GM12892 (cell line): ENCODE measurements at regions not wholly inside any gene's neighbourhood (a gene's known extent, or its start where the extent isn't known, plus 50 kb on each side); places are given as distances from the start of the nearest gene placed in this dataset.

Source experiments
- DNase-seq: peaks from one replicate; pipeline ENCODE4 v3.0.0; 2011; ENCODE audit not compliant: insufficient read length
- FAIRE-seq: peaks from 2 replicates; lab custom pipeline; 2011; peaks lifted over from hg19 to GRCh38; lab: Jason Lieb, UNC
- POLR2A ChIP-seq: IDR thresholded peaks from 2 replicates; pipeline ENCODE4 v1.6.1; 2011; ENCODE audit warnings: low read depth, low read length, control low read depth
- POLR2AphosphoS5 ChIP-seq: IDR thresholded peaks from 2 replicates; pipeline ENCODE4 v1.6.1; 2011; ENCODE audit warnings: low read depth, low read length, control low read depth
- TAF1 ChIP-seq: IDR thresholded peaks from 2 replicates; pipeline ENCODE4 v1.6.1; 2011; ENCODE audit warnings: low read depth, mild to moderate bottlenecking, control low read depth, low read length, borderline replicate concordance

GRCh38 chr17:12348476-12348875 lies 317.2 kb upstream of the MYOCD start:
- FAIRE-seq (no peak), DNase-seq (no peak)
- TF ChIP-seq POLR2AphosphoS5 (no peak), TAF1 (no peak), POLR2A (no peak)

GRCh38 chr17:12349297-12349696 lies 316.4 kb upstream of the MYOCD start:
- FAIRE-seq (no peak), DNase-seq (no peak)
- TF ChIP-seq POLR2AphosphoS5 (no peak), POLR2A (no peak), TAF1 (no peak)

- DNase-seq (no peak), FAIRE-seq (no peak)
- TF ChIP-seq TAF1 (no peak), POLR2A (no peak), POLR2AphosphoS5 (no peak)
Observed at GRCh38 chr17:12352127-12352526, 313.6 kb upstream of the MYOCD start.

GRCh38 chr17:12357600-12357999 lies 308.1 kb upstream of the MYOCD start:
- no peak for TF ChIP-seq TAF1
- no peak for TF ChIP-seq POLR2AphosphoS5
- TF ChIP-seq POLR2A = no peak
- FAIRE-seq (no peak), DNase-seq (no peak)

- DNase-seq (no peak), FAIRE-seq (no peak)
- TF ChIP-seq POLR2A (no peak), POLR2AphosphoS5 (no peak), TAF1 (no peak)
Observed at GRCh38 chr17:12358477-12358876, 307.2 kb upstream of the MYOCD start.

GRCh38 chr17:12362853-12363455 lies 302.7 kb upstream of the MYOCD start:
- no peak for TF ChIP-seq TAF1
- TF ChIP-seq POLR2AphosphoS5 = no peak
- no peak for TF ChIP-seq POLR2A
- FAIRE-seq = no peak
- DNase-seq = no peak

GRCh38 chr17:12365805-12366204 lies 299.9 kb upstream of the MYOCD start:
- FAIRE-seq (no peak), DNase-seq (no peak)
- TF ChIP-seq TAF1 (no peak), POLR2AphosphoS5 (no peak), POLR2A (no peak)

- no peak for FAIRE-seq
- TF ChIP-seq POLR2AphosphoS5 (no peak), TAF1 (no peak), POLR2A (no peak)
- DNase-seq = no peak
Observed at GRCh38 chr17:12369065-12369464, 296.6 kb upstream of the MYOCD start.

- FAIRE-seq (no peak), DNase-seq (no peak)
- no peak for TF ChIP-seq POLR2AphosphoS5
- TF ChIP-seq POLR2A = no peak
- no peak for TF ChIP-seq TAF1
Observed at GRCh38 chr17:12376276-12376675, 289.4 kb upstream of the MYOCD start.

- no peak for DNase-seq
Observed at GRCh38 chr17:12386225-12386624, 279.5 kb upstream of the MYOCD start.

GRCh38 chr17:12388226-12388625 lies 277.5 kb upstream of the MYOCD start:
- no peak for FAIRE-seq
- TF ChIP-seq POLR2A (no peak), POLR2AphosphoS5 (no peak), TAF1 (no peak)
- no peak for DNase-seq

More at GRCh38 chr17:12386225-12386624, 279.5 kb upstream of the MYOCD start:
- no peak for TF ChIP-seq POLR2A
- no peak for TF ChIP-seq TAF1
- TF ChIP-seq POLR2AphosphoS5 = no peak
- no peak for FAIRE-seq

- no peak for TF ChIP-seq POLR2A
- DNase-seq (no peak), FAIRE-seq (no peak)
Observed at GRCh38 chr17:12389421-12389820, 276.3 kb upstream of the MYOCD start.

- no peak for FAIRE-seq
- DNase-seq = no peak
- no peak for TF ChIP-seq POLR2A
- no peak for TF ChIP-seq TAF1
- no peak for TF ChIP-seq POLR2AphosphoS5
Observed at GRCh38 chr17:12390631-12391030, 275.1 kb upstream of the MYOCD start.
